ENCODE measurements at regions not wholly inside any gene's neighbourhood (a gene's known extent, or its start where the extent isn't known, plus 50 kb on each side); places are given as distances from the start of the nearest gene placed in this dataset.

GRCh38 chr13:40287428-40287827 is 379.0 kb downstream of the FOXO1 start:
- ATAC-seq: peak in 1 of 4 donors; percentile 10
- no peaks in the 10 kb centered on the region for H3K36me3 ChIP-seq
- no peaks in the 10 kb centered on the region for H3K27me3 ChIP-seq
- WGBS (ENCODE audit: insufficient coverage, low coverage, low lambda C conversion rate, missing lambda C conversion rate): 87% methylated on average over 2 of the region's 4 CpGs
- no peak for TF ChIP-seq CTCF (IDR thresholded peaks at IDR 0.05)
- TF ChIP-seq POLR2A (IDR thresholded peaks at IDR 0.05): no peak
- H3K4me1 ChIP-seq: peaks cover 0 to 9% (median 0%) of the 10 kb centered on the region in 4 donors
- intact Hi-C loops (cut with DNase I): no loop called here
- no peak overlapping the region for H3K4me3 ChIP-seq
- no peak overlapping the region for H3K27ac ChIP-seq
- DNase-seq: no peak
- H3K9me3 ChIP-seq: no peaks in the 10 kb centered on the region

- ATAC-seq: no peak
- intact Hi-C loops (cut with DNase I): no loop called here
- H3K36me3 ChIP-seq: no peaks in the 10 kb centered on the region
- WGBS (ENCODE audit: insufficient coverage, low coverage, low lambda C conversion rate, missing lambda C conversion rate): 96% methylated on average over 2 of the region's 4 CpGs
- H3K4me1 ChIP-seq: peaks cover 0 to 9% (median 0%) of the 10 kb centered on the region in 4 donors
- H3K27me3 ChIP-seq: no peaks in the 10 kb centered on the region
- no peak overlapping the region for H3K27ac ChIP-seq
- no peak for DNase-seq
- H3K9me3 ChIP-seq: no peaks in the 10 kb centered on the region
- H3K4me3 ChIP-seq: no peak overlapping the region
- no peak for TF ChIP-seq CTCF (IDR thresholded peaks at IDR 0.05)
- TF ChIP-seq POLR2A (IDR thresholded peaks at IDR 0.05): no peak
These were observed 378.2 kb downstream of the FOXO1 start for GRCh38 chr13:40288259-40288658.

- TF ChIP-seq POLR2A (IDR thresholded peaks at IDR 0.05): no peak
- TF ChIP-seq CTCF (IDR thresholded peaks at IDR 0.05): no peak
- intact Hi-C loops (cut with DNase I): no loop called here
- no peak overlapping the region for H3K4me3 ChIP-seq
- DNase-seq: no peak
- H3K9me3 ChIP-seq: no peaks in the 10 kb centered on the region
- H3K4me1 ChIP-seq: peaks cover 0 to 4% (median 0%) of the 10 kb centered on the region in 4 donors
- H3K36me3 ChIP-seq: no peaks in the 10 kb centered on the region
- 88% methylated on average over 1 of the region's 1 CpG for WGBS (ENCODE audit: insufficient coverage, low coverage, low lambda C conversion rate, missing lambda C conversion rate)
- no peaks in the 10 kb centered on the region for H3K27me3 ChIP-seq
- no peak overlapping the region for H3K27ac ChIP-seq
- no peak for ATAC-seq
These were observed 375.7 kb downstream of the FOXO1 start for GRCh38 chr13:40290758-40291157.

DNA sequence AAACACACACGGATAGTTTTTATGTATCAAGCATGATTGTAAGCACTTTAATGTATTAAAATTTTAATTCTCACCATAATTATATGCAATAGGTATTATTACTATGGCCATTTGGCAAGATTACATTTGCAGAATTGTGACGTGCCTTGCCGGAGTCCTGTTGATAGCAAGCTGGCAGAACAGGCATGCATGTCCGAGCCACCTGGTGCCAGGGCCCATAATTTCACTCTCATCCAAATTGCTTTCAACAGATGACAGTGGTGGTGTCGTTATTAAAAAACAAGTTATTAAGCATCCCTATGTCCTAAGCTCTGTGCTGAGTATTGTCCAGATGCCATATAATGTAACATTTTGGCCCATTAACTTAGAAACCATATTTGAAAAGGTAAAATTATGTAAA is 374.3 kb downstream of the FOXO1 start:
- Histone ChIP-seq H3K27me3 (no peaks in the 10 kb centered on the region), H3K4me1 (no peaks in the 10 kb centered on the region), H3K27ac (no peak overlapping the region), H3K36me3 (no peaks in the 10 kb centered on the region), H3K9me3 (no peaks in the 10 kb centered on the region), H3K4me3 (no peak overlapping the region)
- ATAC-seq (no peak), DNase-seq (no peak)
- intact Hi-C loops (cut with DNase I): no loop called here
- WGBS (ENCODE audit: insufficient coverage, low coverage, low lambda C conversion rate, missing lambda C conversion rate): 95% methylated on average over 5 of the region's 5 CpGs
- TF ChIP-seq POLR2A (IDR thresholded peaks at IDR 0.05) (no peak), CTCF (IDR thresholded peaks at IDR 0.05) (no peak)

DNA sequence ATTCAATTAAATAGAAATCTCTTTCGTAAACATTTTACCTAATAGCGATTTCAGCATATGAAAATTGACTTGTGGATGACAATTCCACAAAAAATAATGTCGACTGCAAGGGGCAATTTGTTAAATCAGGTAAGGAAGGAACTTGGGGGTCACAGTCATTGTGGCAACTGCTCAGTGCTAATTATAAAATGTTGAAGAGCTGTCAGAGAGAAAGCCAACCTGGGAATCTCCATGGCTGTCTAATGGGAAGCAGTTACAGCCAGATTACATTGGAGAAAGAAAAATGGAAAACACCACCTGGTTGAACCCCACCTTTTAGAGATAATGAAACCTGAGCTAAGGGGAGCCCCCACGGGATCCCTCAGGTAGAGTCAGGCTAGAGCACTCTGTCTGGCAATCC is 373.9 kb downstream of the FOXO1 start:
- H3K27ac ChIP-seq: no peak overlapping the region
- H3K4me1 ChIP-seq: no peaks in the 10 kb centered on the region
- no peaks in the 10 kb centered on the region for H3K9me3 ChIP-seq
- WGBS (ENCODE audit: insufficient coverage, low coverage, low lambda C conversion rate, missing lambda C conversion rate): 79% methylated on average over 4 of the region's 4 CpGs
- no peaks in the 10 kb centered on the region for H3K27me3 ChIP-seq
- no peaks in the 10 kb centered on the region for H3K36me3 ChIP-seq
- DNase-seq (no peak), ATAC-seq (no peak)
- intact Hi-C loops (cut with DNase I): no loop called here
- no peak for TF ChIP-seq POLR2A (IDR thresholded peaks at IDR 0.05)
- H3K4me3 ChIP-seq: no peak overlapping the region

All from right lobe of liver (tissue), 6 donors.